ENCODE measurements at regions not wholly inside any gene's neighbourhood (a gene's known extent, or its start where the extent isn't known, plus 50 kb on each side); places are given as distances from the start of the nearest gene placed in this dataset.

DNA sequence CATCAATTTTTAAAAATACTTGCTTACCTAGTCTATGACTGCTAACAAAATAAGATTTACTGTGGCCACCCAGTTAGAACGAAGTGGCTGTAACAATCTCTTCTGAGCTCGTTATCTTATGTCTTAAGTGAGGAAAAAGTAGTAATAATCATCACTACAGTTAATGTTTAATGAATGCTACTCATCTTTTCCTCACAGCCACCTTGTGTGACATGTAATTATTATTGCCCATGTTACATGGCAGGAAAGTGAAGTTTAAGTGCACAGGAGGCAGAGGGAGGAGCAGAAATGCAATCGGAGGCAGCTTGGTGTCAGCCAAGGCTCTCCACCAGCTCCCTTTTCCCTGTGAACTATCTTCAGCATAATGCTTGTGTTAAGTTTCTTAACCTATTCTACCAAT is 260.3 kb downstream of the B3GLCT start (continued):
- TF ChIP-seq, protein P1, sequence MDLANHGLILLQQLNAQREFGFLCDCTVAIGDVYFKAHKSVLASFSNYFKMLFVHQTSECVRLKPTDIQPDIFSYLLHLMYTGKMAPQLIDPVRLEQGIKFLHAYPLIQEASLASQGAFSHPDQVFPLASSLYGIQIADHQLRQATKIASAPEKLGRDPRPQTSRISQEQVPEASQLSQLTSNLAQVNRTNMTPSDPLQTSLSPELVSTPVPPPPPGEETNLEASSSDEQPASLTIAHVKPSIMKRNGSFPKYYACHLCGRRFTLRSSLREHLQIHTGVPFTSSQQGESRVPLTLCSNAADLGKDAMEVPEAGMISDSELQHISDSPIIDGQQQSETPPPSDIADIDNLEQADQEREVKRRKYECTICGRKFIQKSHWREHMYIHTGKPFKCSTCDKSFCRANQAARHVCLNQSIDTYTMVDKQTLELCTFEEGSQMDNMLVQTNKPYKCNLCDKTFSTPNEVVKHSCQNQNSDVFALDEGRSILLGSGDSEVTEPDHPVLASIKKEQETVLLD (IDR thresholded peaks at IDR 0.05), result no peak
- no peak for TF ChIP-seq ZNF253 (CRISPR knock-in tag; conservative IDR thresholded peaks at IDR 0.05)

DNA sequence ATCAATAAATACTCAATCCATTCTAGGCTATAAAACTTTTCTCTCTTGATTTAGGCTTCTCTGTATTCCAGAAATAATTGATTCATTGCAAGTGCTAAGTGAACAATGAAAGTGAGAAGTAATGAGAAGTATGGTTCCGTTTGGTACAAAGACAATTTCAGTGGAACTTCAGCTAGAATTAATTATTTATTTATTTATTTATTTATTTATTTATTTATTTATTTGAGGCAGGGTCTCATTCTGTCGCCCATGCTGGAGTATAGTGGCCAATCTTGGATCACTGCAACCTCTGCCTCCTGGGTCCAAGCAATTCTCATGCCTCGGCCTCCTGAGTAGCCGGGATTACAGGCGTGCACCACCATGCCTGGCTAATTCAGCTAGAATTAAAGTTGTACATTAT is 262.1 kb downstream of the B3GLCT start:
- no peak overlapping the region for H3K4me2 ChIP-seq (ENCODE audit: insufficient read depth, low read length)
- H3K79me2 ChIP-seq (ENCODE audit: control insufficient read depth, insufficient read depth, low read length), result no peaks in the 10 kb centered on the region
- no peak overlapping the region for H3K4me3 ChIP-seq
- H2AFZ ChIP-seq (ENCODE audit: low read depth, low read length), result no peak overlapping the region
- CTCF ChIA-PET (ENCODE audit: low intra/inter-chr PET ratio), result no interaction called here
- H3K27me3 ChIP-seq (ENCODE audit: control insufficient read depth in 2 of 2, insufficient read depth in 2 of 2, low read length in 2 of 2), result no peaks in the 10 kb centered on the region
- no peak overlapping the region for H3K9ac ChIP-seq (ENCODE audit: insufficient read depth in 1 of 2, low read depth in 2 of 2, low read length in 2 of 2)
- H3K4me1 ChIP-seq (replicated peaks in 1 of 2; ENCODE audit: control insufficient read depth in 2 of 2, insufficient read depth in 2 of 2, low read length in 2 of 2), result no peaks in the 10 kb centered on the region
- FAIRE-seq (no peak), DNase-seq (ENCODE audit: extremely low read depth in 1 of 4, low spot score in 3 of 4) (no peak), ATAC-seq (no peak)
- WGBS (ENCODE audit: insufficient coverage, low coverage, missing lambda C conversion rate), result 12% methylated on average over 4 of the region's 5 CpGs
- no peaks in the 10 kb centered on the region for H3K36me3 ChIP-seq (ENCODE audit: control insufficient read depth, insufficient read depth, low read length)
- no peaks in the 10 kb centered on the region for H3K9me3 ChIP-seq (replicated peaks; ENCODE audit: control insufficient read depth, insufficient read depth, low read depth, low read length)
- in situ Hi-C loops (cut with MboI), result no loop called here
- no peaks in the 10 kb centered on the region for H3K9me1 ChIP-seq (ENCODE audit: control insufficient read depth, insufficient read depth, low read length)
- H3K27ac ChIP-seq (ENCODE audit: extremely low read depth, low read depth, low read length), result no peak overlapping the region
- intact Hi-C loops (cut with micrococcal nuclease), result no loop called here
- no TSS peak for BruUV-seq (replicated peaks)
- POLR2A ChIA-PET, result no interaction called here
- H4K20me1 ChIP-seq (replicated peaks; ENCODE audit: control insufficient read depth, insufficient read depth, low read length), result no peaks in the 10 kb centered on the region
- no peak for TF ChIP-seq STAT5B (CRISPR knock-in tag; IDR thresholded peaks at IDR 0.05)
- no peak for TF ChIP-seq ZNF77 (CRISPR knock-in tag; IDR thresholded peaks at IDR 0.05)
- no peak for TF ChIP-seq HDAC8 (tag; IDR thresholded peaks at IDR 0.05)
- no peak for TF ChIP-seq PRDM10 (IDR thresholded peaks at IDR 0.05; ENCODE audit: partially characterized antibody)
- TF ChIP-seq JUNB (CRISPR knock-in tag; conservative IDR thresholded peaks at IDR 0.05), result no peak
- TF ChIP-seq ZNF224 (CRISPR knock-in tag; IDR thresholded peaks at IDR 0.05), result no peak
- TF ChIP-seq ZNF12 (CRISPR knock-in tag; IDR thresholded peaks at IDR 0.05), result no peak
- no peak for TF ChIP-seq SMARCA4 (IDR thresholded peaks at IDR 0.05)
- no peak for TF ChIP-seq MITF (IDR thresholded peaks at IDR 0.05)
- no peak for TF ChIP-seq CBFA2T2 (conservative IDR thresholded peaks at IDR 0.05)
- no peak for TF ChIP-seq ZNF197 (CRISPR knock-in tag; IDR thresholded peaks at IDR 0.05; ENCODE audit: low read depth)
- TF ChIP-seq PPARD (CRISPR knock-in tag; IDR thresholded peaks at IDR 0.05), result no peak
- no peak for TF ChIP-seq PCBP1 (IDR thresholded peaks at IDR 0.05; ENCODE audit: low read depth, low read length, poor library complexity, severe bottlenecking)

Measured in K562 (cell line).